Stimulated activated CD8-positive, alpha-beta memory T cell treated with anti-CD3 and anti-CD28 coated beads, Interleukin-2, amount 100 ng/mL, for 1 hour (primary cell): ENCODE measurements at regions not wholly inside any gene's neighbourhood (a gene's known extent, or its start where the extent isn't known, plus 50 kb on each side); places are given as distances from the start of the nearest gene placed in this dataset.
"Not testable (repeated sequence)": the region's sequence is repeated elsewhere in the genome, so short reads cannot be mapped to it uniquely, and the experiment has no call there.

ENCODE experiments used
- DNase-seq, 2 donors: peaks; one replicate each; pipeline ENCODE4 v3.0.0-alpha.2; 2020; ENCODE audit warnings: low read depth in 2 of 2

DNA sequence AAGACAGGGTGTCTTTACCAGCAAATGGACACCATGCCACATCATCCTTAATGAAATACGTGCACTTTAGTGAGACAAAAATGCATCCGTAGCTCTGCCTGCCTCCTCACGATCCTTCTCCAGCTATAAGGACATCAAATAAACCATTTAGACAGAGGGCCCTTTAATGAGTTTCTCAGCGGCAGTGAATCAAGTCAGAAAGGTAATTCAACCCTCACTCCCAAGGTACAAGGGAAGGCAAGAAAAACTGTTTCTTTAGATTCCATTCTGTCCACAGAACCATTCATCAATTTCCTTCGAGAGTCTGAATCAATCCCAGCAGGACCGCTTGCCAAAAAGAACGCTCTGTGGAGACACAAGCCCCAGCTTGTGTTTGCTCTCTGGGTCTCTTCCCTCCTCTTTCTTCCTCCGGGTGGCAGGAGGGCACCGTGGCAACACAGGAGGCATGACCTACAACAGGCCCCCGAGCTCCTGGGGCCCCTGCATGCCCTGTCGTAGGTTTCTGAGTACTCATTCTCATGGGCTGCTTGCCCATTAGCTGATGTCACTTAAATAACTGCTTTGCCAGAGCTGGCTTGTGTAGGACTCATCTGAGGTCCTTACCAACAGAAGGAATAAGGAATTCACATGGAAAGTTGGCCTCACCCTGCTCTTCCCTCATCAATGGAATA, 297.8 kb upstream of the PRKCQ start:
- DNase-seq: no peak

GRCh38 chr10:6877336-6877721, 297.3 kb upstream of the PRKCQ start:
- DNase-seq: no peak

DNA sequence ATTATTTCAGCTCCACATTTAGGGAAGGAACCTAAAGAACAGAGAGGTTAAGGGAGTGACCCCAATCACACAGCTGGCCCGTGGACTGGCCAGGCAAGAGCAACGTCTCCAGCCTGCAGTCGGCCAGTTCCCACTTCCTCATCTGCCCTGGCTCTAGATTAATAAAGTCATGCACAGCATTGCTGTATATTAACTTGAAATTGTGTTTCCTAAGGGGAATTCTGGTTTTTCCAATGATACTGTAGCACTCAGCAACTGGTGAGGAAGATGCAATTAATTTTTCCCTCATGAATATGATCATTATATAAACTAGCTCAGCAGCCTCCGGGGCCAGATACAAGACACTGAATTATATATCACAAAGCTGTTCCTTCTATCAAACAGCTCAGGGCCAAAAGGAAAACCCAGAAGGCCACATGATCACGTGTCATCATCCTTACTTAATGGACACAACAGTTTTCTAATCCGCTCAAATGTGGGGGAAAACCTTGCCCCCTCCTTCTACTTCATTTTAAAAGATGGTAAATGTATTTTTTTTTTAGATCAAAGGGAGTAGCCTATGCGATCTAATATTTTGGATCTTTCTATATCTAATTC, 295.3 kb upstream of the PRKCQ start:
- DNase-seq: no peak

GRCh38 chr10:6871128-6871527, 291.1 kb upstream of the PRKCQ start:
- DNase-seq: no peak

DNA sequence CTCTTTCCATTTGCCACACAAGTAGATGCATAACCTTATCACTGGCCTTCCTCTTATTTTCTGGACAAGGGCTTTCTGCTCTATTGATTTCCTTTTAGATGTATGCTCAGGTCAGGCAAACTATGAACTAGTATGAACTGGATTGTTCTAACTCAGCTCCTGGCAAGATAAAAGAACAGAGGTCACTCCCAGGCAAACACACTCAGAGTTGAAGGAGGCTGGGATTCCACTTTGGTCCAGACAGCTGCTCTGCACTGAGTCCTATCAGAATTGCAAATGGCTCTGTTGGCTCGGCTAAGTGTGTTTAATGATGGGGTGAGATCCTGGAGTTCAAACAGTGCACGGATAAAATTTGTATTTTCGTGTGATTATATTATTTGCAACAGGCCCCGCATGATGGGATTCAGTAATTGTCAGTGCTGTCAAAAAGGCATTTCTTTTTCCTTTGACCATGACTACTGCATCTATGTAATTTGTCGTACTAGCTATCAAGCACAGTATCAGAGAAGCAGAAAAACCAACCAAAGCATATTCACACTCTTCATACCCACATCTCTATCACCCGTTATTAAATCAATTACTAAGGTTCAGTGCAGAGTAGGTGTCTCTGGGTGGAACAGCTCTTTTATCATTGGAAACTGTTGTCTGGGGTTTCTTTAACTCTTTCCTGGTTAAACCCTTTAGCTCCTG, 288.1 kb upstream of the PRKCQ start:
- DNase-seq: no peak

GRCh38 chr10:6866757-6867156, 286.7 kb upstream of the PRKCQ start:
- DNase-seq: no peak

DNA sequence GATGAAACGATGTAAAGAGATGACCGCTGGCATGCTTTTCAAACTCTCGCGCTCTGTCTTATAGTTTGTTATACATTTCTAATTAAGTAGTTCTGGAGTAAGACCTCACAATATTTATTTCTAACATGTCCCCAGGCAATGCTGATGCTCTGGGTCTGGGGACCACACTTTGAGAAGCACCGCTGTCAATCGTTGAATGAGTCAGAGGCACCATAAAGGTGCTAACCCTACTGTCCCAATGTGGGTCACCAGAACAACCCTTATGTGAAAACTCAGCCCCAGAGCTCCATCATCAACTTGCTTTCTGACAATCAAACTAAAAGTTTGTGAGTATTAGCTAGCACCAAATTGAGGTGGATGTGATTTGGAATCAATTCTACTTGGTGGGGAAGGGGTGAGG, 284.1 kb upstream of the PRKCQ start:
- DNase-seq: no peak

DNA sequence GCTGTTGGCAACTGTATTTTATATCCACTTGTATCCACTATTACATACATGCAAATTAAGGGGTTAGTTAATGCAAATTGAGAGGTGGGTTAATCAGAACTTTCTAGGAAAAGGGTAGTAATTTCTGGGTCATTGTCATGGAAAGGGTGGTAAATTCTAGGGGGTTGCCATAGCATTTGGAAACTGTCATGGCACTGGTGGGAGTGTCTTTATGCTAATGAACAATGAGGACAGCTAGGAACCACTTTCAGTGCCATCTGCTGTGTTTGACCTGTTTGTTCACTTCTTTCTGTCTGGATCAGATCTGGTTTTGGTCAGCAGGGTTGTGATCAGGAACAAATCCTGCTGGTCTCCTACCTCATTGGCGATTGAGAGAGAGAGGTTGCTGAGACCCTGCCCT, 283.3 kb upstream of the PRKCQ start:
- no peak for DNase-seq

DNA sequence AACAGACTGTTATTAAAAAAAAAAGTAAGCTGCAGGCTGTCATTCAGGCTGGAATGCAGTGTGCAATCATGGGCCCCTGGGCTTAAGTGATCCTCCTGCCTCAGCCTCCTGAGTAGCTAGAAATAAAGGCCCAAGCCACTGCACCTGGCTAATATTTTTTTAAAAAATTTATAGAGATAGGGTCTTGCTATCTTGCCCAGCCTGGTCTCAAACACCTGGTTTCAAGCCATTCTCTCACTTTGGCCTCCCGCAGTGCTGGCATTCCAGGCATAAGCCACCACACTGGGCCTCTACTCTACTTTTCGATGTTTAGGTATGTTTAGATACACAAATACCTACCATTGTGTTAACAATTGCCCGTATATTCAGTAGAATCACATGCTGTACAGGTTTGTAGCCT, 270.4 kb upstream of the PRKCQ start:
- DNase-seq: no peak

- DNase-seq: no peak
Measured at GRCh38 chr10:6847561-6847960, 267.5 kb upstream of the PRKCQ start.

- no peak for DNase-seq
Measured at GRCh38 chr10:6843894-6844650, 264.0 kb upstream of the PRKCQ start.

GRCh38 chr10:6843481-6843881, 263.4 kb upstream of the PRKCQ start:
- no peak for DNase-seq

DNA sequence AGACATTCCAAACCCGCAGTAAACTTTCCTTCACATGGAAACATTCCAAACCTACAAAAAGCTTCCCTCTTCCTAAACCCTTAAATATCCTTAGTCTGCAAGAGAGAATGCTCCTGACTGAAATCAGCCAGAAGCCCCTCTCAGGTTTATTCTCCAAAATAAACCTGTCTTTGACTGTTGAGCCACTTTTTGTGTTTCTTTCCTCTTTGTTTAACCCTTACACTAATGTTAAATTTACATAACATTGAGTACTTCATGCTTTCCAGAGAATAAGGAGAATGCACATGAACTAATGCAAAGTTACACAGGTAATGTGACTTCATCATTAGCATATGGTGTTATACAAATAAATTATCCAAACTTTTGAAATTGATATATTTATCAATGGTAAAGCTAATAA, 262.6 kb upstream of the PRKCQ start:
- DNase-seq: no peak

DNA sequence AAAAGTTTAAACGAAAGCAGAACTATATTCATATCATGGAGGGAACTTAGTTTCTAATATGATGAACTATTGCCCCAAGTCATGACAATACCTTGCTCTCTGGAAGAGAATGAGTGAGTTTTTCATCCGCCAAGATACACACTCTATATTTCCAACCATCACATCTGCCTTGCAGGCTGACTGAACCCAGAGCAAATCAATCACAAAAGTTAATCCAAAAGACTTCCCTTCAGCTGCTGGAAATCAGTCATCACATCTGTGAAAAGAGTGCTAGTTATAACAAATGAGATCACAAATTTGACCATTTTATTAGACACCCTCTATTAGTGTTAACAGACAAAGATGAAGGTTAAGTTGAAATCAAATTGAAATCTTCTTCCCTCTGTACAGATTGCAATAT, 261.7 kb upstream of the PRKCQ start:
- no peak for DNase-seq

DNA sequence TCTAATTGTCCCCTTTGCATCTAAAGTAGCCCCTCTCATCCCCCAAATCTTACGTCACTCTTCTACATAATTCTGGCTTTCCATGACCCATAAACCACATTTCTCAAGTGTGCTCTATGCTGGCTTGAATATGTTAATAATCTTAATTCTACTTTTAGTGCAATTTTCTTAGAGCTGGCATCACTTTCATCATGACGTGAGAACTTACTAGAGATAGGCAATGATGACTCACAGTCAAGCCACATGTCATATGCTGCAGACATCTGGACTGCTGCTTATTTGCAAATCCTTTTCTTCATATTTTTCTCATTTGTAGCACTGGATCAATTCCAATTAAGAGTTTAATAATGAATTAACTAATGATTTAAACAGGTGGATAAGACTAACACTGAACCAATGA, 260.7 kb upstream of the PRKCQ start:
- DNase-seq: no peak

DNA sequence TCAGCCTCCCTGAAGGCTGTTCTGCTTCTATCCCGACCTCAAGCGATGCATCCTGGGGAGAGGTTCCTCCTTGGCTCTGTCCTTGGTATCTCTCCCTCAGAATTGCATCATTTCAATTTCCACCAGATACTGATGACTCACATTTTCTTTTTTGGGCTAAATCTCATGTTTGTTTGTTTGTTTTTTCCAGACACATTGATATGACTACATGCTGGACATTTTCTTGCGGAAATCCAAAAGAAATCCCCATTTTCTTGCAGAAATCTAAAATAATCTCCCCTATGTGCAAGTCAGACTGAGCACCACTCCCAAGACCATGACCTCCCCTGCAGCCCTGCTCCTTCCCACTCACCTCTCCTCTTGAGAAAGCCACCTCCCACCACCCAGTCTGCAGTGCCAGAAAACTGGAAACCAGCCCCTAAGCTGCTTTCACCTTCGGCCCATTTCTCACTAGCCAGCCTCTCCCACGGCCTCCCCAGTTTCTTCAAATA, 260.2 kb upstream of the PRKCQ start:
- DNase-seq: no peak

DNA sequence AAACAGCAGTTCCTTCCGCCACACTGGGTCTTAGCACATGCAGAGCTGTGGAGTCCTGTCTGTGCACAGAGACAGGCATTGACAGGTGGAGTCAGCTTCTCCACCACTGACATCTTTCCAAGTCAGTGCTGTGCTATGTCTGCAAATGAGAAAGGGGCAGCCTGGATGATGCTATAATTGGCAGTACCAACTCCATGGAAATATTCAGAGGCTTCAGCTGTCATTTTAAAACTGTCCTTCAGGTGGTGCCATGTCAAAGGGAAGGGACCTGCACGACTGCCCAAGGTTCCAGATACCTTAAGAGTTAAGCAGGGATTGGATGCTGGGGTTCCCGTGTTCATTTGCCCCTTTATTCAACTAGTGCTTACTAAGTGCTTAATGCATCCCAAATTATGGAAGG, 258.0 kb upstream of the PRKCQ start:
- no peak for DNase-seq

- DNase-seq: no peak
Measured at GRCh38 chr10:6833458-6834011, 253.5 kb upstream of the PRKCQ start.

- not testable (repeated sequence) for DNase-seq
Measured at GRCh38 chr10:6830981-6831380, 250.9 kb upstream of the PRKCQ start.

DNA sequence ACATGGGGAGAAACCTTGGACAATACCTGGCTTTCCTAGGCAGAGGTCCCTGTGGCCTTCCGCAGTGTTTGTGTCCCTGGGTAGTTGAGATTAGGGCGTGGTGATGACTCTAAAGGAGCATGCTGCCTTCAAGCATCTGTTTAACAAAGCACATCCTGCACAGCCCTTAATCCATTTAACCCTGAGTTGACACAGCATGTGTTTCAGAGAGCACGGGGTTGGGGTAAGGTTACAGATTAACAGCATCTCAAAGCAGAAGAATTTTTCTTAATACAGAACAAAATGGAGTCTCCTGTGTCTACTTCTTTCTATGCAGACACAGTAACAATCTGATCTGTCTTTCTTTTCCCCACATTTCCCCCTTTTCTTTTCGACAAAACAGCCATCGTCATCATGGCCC, 244.7 kb upstream of the PRKCQ start:
- not testable (repeated sequence) for DNase-seq

DNA sequence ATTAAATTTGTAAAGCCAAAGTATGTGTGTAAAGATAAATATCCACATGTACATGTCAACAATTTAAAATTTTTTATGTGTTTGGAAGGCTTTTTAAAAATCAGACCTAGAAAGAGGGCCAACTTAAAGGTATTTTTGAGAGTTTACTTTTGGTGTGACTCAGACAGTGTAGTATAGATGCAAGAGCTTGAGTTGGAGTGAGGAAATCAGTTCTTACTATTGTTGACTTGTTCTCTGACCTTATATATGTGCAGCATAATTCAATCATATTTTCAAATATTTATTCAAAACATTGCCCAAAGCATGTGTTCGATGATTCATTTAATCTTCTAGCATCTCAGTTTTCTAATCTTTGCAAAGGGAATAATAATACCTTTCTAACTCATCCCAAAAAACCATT, 243.7 kb upstream of the PRKCQ start:
- DNase-seq: no peak

- no peak for DNase-seq
Measured at GRCh38 chr10:6819301-6819700, 239.2 kb upstream of the PRKCQ start.
